AG09309 (cell line): ENCODE measurements at regions not wholly inside any gene's neighbourhood (a gene's known extent, or its start where the extent isn't known, plus 50 kb on each side); places are given as distances from the start of the nearest gene placed in this dataset.

Experiments
- DNase-seq: peaks from one replicate; pipeline ENCODE4 v3.0.0-alpha.2; 2010; ENCODE audit warnings: low read depth
- H3K4me3 ChIP-seq: 2 replicates; pipeline ENCODE4 v1.5.1; 2011; ENCODE audit warnings: mild to moderate bottlenecking, low read depth, low read length, moderate library complexity; ENCODE audit not compliant: control insufficient read depth
- CTCF ChIP-seq: IDR thresholded peaks from 2 replicates; pipeline ENCODE4 v1.5.1; 2011; ENCODE audit warnings: mild to moderate bottlenecking, low read depth, low read length, inconsistent platforms; ENCODE audit not compliant: insufficient read depth, control insufficient read depth; ENCODE audit errors: missing control alignments

DNA sequence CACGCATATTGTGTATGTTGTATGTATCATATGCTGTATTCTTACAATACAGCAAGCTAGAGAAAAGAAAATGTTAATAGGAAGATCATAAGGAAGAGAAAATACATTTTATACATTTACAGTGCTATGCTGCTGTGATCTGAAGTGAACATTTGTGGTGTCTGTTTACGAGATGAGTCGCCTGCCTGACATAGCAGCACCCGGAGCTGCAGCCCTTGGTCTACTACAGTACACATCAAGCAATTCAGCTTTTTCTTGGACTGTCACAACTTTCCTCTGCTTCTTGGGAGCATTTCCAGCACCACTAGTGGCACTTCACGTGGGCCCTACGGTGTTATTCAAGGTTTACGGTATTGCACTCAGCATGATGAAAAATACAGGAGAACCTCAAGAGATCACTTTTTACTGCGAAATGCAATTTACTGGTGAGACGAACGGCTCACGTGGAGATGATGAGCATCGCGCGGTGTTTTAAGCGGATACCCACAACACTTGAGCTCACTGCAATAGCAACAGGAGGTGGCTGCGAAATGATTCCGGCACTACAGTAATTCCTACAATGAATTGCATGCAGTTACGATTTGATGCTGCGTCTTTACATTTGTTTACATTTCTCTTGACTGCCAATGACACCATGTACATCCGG is 308.4 kb downstream of the FGF9 start:
- no peak for TF ChIP-seq CTCF

DNA sequence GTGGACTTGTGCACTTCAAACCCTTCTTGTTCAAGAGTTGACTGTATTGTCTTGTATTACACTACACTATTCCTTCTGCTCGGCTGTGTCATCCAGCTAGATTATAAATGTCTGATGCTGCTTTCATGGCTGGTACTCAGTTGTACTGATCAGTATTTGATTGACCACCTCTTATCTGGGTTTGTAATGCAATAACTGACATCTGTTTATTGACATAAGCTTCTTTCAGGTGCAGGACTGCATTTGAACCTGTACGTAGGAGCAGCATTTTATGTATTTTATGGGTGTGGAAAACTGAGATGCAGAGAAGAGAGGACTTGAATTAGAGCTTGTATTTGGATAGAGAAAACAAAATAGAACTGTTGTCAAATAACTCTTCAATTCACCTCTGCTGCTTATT is 309.2 kb downstream of the FGF9 start:
- no peak for DNase-seq
- no peak overlapping the region for H3K4me3 ChIP-seq
- TF ChIP-seq CTCF = no peak

More for the DNA sequence above, 308.4 kb downstream of the FGF9 start:
- no peak overlapping the region for H3K4me3 ChIP-seq
- no peak for DNase-seq

GRCh38 chr13:21984156-21984555 is 313.3 kb downstream of the FGF9 start:
- no peak for DNase-seq
- TF ChIP-seq CTCF = no peak
- no peak overlapping the region for H3K4me3 ChIP-seq

GRCh38 chr13:21986602-21987001 is 315.7 kb downstream of the FGF9 start:
- no peak overlapping the region for H3K4me3 ChIP-seq
- no peak for TF ChIP-seq CTCF
- DNase-seq = no peak

DNA sequence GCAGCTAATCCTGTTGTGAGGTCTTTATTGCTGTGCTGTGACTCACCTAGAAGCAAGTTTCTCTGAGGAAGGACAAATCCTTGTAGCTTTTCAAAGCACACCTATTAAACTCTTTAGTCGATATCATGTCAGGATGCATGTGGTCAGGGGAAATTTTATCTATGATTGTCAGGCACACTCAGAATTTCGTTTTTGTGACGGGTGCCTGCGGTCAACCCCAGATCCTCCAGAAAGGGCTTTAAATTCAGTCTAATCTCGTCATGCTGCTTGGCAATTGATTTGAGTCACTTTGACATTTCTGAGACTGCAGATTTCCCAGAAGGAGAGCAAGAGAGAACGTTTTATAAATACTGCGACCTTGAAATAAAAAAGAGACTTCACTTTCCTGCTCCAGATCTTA is 316.9 kb downstream of the FGF9 start:
- no peak for TF ChIP-seq CTCF
- H3K4me3 ChIP-seq = no peak overlapping the region
- DNase-seq = no peak

DNA sequence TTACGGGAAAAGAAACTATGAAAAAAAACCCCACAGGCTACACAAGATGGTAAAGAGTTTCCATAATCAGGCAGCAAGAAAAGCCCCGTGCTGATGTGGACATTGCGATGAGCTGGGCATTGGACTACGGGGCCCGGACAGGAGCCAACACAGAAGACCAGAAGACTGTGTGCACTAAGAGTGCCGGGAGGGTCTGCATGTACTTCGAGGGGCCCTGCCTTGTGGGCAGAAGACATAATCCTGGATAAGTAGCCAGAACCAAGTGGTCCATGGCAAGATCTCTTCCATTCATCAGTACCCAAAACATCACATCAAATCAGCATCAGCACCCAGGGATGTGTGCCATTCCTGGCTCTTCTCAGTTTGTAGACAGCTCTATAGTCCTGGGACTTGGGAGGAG is 317.8 kb downstream of the FGF9 start:
- DNase-seq = no peak
- H3K4me3 ChIP-seq = no peak overlapping the region
- no peak for TF ChIP-seq CTCF

GRCh38 chr13:21996049-21996448 is 325.2 kb downstream of the FGF9 start:
- no peak for TF ChIP-seq CTCF
- no peak overlapping the region for H3K4me3 ChIP-seq
- no peak for DNase-seq
